ENCODE measurements at regions not wholly inside any gene's neighbourhood (a gene's known extent, or its start where the extent isn't known, plus 50 kb on each side); places are given as distances from the start of the nearest gene placed in this dataset.

DNA sequence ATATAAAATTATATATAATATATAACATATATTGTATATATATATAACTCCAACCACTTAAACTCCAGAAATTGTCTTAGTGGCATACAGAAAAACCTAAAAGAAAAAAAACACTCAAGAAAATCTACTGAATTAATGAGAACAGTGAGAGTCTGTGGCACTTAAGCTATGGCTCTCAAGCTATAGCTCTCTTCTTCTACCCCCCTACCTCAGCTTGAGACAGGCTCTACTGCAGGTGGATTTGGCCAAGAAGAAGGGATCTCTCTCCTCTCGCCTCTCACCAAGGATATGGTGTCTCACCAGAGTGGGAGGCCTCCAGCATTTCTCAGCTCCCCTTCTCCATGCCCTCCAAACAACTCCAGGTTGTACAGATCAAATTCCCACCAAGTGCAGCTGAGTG is 64.5 kb upstream of the DAB2 start:
- no peak for DNase-seq

DNA sequence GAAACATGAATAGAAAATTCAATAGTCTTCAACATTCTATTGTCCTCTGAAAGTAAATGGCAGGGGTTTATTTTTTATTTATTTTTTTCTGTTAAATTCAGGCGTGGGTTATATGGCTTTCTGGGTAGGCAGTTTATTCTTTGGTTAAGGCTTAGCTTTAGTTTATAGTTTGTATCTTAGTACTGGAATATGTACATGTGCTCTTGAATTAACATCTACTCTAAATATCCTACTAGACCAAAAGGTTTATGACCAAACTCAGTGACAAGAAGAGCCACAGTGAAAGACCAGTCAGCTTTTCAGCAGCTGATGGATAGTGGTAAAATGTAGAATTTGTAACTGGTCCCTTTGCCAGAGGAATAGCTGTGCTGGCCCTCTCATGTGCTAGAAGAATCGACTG is 62.0 kb upstream of the DAB2 start:
- no peak for DNase-seq

GRCh38 chr5:39486361-39486760 is 61.6 kb upstream of the DAB2 start:
- DNase-seq = no peak

DNA sequence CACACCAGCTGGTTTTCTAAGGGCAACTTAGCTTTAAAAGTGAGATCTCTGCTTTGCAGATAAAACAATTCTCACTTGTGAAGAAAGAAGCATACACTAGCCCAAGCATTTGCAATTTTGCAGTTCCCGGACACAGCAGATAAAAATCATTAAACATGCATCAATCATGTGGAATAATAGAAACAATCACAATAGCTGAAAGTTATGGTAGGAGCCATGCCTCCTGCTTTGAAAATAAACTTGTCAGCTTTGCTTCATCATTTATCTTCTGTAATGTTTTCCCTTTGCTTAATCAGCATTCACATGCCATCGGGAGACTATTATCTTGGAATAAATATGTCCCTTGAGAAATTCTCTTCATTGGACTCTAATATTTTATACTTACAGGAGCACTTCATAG is 60.3 kb upstream of the DAB2 start:
- DNase-seq = no peak

GRCh38 chr5:39484673-39485072 is 59.9 kb upstream of the DAB2 start:
- no peak for DNase-seq

DNA sequence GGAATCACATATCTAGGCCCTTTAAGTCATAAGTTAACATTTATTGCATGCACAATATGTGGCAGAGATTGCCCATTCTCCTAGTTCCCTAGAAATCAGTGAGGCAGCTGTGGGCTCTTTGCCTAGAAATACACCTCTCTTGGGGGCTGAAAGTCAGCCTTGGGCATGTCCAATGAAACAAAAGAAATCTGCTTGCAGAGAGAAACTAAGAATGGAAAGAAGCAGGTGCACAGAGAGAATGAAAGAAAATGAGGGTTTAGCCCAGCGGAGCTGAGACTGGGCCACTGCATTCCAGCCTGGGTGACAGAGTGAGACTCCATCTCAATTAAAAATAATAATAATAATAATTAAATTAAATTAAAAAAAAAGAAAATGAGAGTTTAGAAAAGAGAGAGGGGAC is 57.3 kb upstream of the DAB2 start:
- DNase-seq = no peak

DNA sequence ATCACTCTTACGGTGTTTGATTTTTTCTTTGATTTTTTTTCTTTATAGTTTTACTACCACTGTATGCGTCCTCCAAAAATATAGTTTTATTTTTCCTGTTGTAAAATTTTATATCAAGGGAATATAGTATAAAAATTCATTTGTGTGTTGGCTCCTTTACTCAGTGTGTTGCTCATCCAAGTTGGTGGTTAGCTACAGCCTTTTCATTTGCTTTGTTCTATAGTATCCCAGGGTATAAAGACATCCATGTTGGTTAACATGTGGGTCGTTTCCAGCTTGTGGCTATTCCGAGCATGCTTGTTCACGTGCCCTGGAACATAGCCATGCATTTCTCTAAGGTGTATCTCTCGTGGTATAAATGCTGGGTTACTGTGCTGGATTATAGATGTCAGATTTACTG is 54.8 kb upstream of the DAB2 start:
- DNase-seq = no peak

GRCh38 chr5:39478863-39479262 is 54.1 kb upstream of the DAB2 start:
- no peak for DNase-seq

- DNase-seq = no peak
These were observed 52.1 kb upstream of the DAB2 start for GRCh38 chr5:39476843-39477220.

DNA sequence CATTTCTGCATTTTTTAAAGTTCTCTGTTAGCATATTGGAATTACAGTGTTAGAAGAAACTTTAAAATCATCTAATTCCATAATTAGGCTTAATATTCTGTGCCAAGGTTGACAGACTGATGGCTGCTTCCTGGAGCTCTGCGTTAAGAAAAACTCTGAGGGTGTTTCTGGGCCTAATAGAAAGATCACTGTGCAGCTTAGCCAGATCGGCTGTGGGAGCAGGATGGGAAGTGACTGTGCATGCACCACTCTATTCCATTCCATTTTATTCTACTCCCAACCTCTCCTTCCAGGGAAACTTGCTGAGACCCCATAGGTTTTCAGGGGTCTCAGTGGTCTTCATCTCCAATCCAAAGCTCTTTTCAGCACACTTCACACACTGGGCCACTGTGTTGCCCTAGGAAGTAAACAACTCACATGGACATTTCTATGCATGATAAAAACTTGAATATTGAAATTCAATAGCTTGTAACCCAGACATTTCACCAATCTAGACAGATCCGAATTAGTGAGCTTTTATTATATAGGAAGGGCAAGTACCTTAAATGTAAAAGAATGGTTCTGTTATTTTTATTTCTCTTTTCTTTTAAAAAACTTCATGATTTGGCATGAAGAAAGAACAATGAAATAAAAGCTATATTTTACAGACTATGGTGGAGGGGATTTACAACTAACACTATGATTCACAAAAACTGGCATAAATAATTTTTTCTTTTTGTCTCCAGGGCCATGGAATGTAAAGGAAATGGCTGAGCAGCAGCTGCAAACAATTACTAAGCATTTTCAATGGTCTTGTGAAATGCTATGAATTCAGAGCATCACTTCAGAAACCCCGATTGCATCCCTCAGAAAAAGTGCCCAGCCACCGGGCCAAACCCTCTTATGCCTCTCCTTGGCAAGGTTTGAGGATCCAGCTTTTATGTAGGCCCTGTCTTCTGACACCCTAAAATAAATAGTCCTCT is 51.4 kb upstream of the DAB2 start:
- no peak for DNase-seq

DNA sequence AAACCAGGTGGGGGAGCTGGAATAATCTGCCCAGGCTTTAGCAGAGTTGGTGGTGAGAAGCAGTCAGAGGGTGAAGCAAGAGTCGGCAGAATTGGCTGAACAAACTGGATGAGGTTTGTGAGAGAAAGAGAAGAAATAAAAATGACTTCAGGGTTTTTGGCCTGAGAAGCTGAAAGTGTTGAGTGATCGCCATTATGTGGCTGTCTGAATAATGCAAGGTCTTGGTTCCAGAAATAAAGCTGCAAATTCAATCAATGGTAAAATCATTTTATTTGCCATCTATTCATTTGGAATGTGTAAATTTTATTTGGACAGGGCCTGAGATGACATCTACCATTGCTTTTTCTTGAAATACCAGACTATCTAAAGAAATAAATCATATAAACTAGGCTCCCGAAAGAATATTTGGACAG is 50.4 kb upstream of the DAB2 start:
- no peak for DNase-seq
